K562 (cell line): ENCODE measurements at regions not wholly inside any gene's neighbourhood (a gene's known extent, or its start where the extent isn't known, plus 50 kb on each side); places are given as distances from the start of the nearest gene placed in this dataset.

Source experiments
- ARHGAP35 ChIP-seq: fragments of 450-650 bp; IDR thresholded peaks from 2 replicates; pipeline ENCODE4 v1.6.1; 2018; ENCODE audit not compliant: partially characterized antibody
- CBX5 ChIP-seq: IDR thresholded peaks from 2 replicates; pipeline ENCODE4 v1.6.1; 2014; ENCODE audit warnings: low read depth, borderline replicate concordance
- CHCHD3 ChIP-seq: fragments of 250-450 bp; sonication (Bioruptor Pico); IDR thresholded peaks from 2 replicates; pipeline ENCODE4 v2.1.2; 2022; ENCODE audit warnings: mild to moderate bottlenecking
- KDM4B ChIP-seq, 2 experiments: fragments of 450-650 bp in 1 of 2; sonication (generic) in 1 of 2; IDR thresholded peaks; 2 replicates each; pipeline ENCODE4 v1.6.1; 2016 to 2017; ENCODE audit warnings: borderline replicate concordance in 2 of 2, antibody characterized with exemption in 1 of 2, low read depth in 1 of 2, mild to moderate bottlenecking in 1 of 2
- KHSRP ChIP-seq: fragments of 450-650 bp; IDR thresholded peaks from 2 replicates; pipeline ENCODE4 v1.6.1; 2017
- LEF1 ChIP-seq: fragments of 450-650 bp; IDR thresholded peaks from 2 replicates; pipeline ENCODE4 v1.6.1; 2016; ENCODE audit warnings: mild to moderate bottlenecking
- MCM3 ChIP-seq: fragments of 450-650 bp; IDR thresholded peaks from 2 replicates; pipeline ENCODE4 v1.6.1; 2016
- MEIS2 ChIP-seq: fragments of 450-650 bp; IDR thresholded peaks from 2 replicates; pipeline ENCODE4 v1.6.1; 2014; ENCODE audit warnings: mild to moderate bottlenecking; ENCODE audit not compliant: partially characterized antibody
- NR2C2 ChIP-seq, 2 experiments: fragments of 200-800 bp in 1 of 2; sonication (Bioruptor generic) in 1 of 2; sonication (generic) in 1 of 2; formaldehyde crosslinking in 1 of 2; IDR thresholded peaks; 2 replicates each; pipeline versions ENCODE4 v1.6.1 to v1.8.0; 2016 to 2022; ENCODE audit warnings: mild to moderate bottlenecking in 1 of 2, missing compliant biosample characterization in 1 of 2, missing genetic modification characterization in 1 of 2, missing genetic modification reagents in 1 of 2
- PML ChIP-seq: IDR thresholded peaks from 2 replicates; pipeline ENCODE4 v1.6.1; 2012; ENCODE audit warnings: low read length, inconsistent platforms
- RUNX1 ChIP-seq: sonication (generic); IDR thresholded peaks from 2 replicates; pipeline ENCODE4 v1.6.1; 2016; ENCODE audit warnings: antibody characterized with exemption, low read depth
- SMARCC2 ChIP-seq: fragments of 450-650 bp; IDR thresholded peaks from 2 replicates; pipeline ENCODE4 v1.6.1; 2017; ENCODE audit warnings: antibody characterized with exemption, moderate library complexity, mild to moderate bottlenecking, low read depth
- TCF3 ChIP-seq: sonication (generic); formaldehyde crosslinking; IDR thresholded peaks from 2 replicates; pipeline ENCODE4 v1.4.0; 2020; ENCODE audit warnings: mild to moderate bottlenecking, missing genetic modification reagents
- TFAM ChIP-seq: fragments of 250-450 bp; sonication (Bioruptor Pico); conservative IDR thresholded peaks from 2 replicates; pipeline ENCODE4 v1.5.0; 2021; ENCODE audit warnings: mild to moderate bottlenecking, moderate library complexity
- TOE1 ChIP-seq, 2 experiments: fragments of 450-650 bp in 1 of 2; sonication (generic) in 1 of 2; formaldehyde crosslinking in 1 of 2; IDR thresholded peaks; 2 replicates each; pipeline versions ENCODE4 v1.7.1 to v1.8.0; 2016 to 2022; ENCODE audit warnings: borderline replicate concordance in 2 of 2, mild to moderate bottlenecking in 2 of 2, antibody characterized with exemption in 1 of 2, inconsistent platforms in 1 of 2, low read depth in 1 of 2, missing genetic modification reagents in 1 of 2, moderate library complexity in 1 of 2
- ZNF263 ChIP-seq: sonication (generic); formaldehyde crosslinking; IDR thresholded peaks from 2 replicates; pipeline ENCODE4 v1.8.0; 2022; ENCODE audit warnings: mild to moderate bottlenecking, missing genetic modification reagents, borderline replicate concordance
- TF ChIP-seq, protein P1 (sequence below): fragments of 250-450 bp; sonication (Bioruptor Pico); IDR thresholded peaks from 2 replicates; pipeline ENCODE4 v1.4.0; 2020
- TF ChIP-seq, protein P2 (sequence below), 2 experiments: fragments of 450-650 bp; IDR thresholded peaks; 2 replicates each; pipeline ENCODE4 v1.6.1; 2018; ENCODE audit warnings: mild to moderate bottlenecking in 2 of 2, low read depth in 1 of 2; ENCODE audit not compliant: partially characterized antibody in 2 of 2
- TF ChIP-seq, protein P3 (sequence below): IDR thresholded peaks from 2 replicates; pipeline ENCODE4 v1.6.1; 2014; ENCODE audit warnings: antibody characterized with exemption
- TF ChIP-seq, protein P4 (sequence below): sonication (generic); formaldehyde crosslinking; IDR thresholded peaks from 2 replicates; pipeline ENCODE4 v1.8.1; 2023; ENCODE audit warnings: mild to moderate bottlenecking, missing genetic modification reagents

DNA sequence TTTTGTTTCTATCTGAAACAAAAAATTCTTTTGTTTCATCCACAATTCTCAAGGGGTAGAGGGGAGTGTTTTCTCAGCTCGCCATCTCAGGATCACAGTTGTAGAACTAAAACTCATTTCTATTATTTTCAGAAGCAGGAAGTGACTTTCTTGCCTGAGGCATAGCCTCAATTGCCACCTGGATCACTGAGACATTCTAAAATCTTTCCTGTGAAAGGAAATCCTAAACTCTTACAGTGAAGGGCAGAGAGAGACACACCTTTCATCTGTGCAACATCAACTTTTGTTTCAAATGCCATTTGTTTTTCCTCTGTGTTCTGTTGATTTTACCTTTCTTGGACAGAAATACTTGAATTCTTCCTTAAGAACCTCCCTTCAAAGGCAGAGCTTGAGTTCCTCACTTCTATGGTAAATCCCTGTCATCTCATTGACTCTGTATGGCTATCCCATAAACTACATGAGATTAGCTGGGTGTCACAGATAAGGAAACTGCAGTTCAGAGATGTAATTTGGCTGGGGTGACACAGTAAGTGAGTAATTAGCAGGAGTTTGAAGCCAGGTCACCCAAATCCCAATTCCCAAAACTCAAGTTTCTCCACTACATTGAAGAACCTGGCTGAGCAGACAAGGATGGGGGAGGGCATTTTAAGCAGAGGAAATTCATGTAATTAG lies 224.4 kb upstream of the HTR2A start (continued):
- TF ChIP-seq, protein P1, sequence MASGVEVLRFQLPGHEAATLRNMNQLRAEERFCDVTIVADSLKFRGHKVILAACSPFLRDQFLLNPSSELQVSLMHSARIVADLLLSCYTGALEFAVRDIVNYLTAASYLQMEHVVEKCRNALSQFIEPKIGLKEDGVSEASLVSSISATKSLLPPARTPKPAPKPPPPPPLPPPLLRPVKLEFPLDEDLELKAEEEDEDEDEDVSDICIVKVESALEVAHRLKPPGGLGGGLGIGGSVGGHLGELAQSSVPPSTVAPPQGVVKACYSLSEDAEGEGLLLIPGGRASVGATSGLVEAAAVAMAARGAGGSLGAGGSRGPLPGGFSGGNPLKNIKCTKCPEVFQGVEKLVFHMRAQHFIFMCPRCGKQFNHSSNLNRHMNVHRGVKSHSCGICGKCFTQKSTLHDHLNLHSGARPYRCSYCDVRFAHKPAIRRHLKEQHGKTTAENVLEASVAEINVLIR (CRISPR knock-in tag), result no peak
- TF ChIP-seq NR2C2 (CRISPR knock-in tag; IDR thresholded peaks at IDR 0.05) (no peak), NR2C2 (tag; IDR thresholded peaks at IDR 0.05) (no peak), RUNX1 (no peak), ARHGAP35 (no peak), ZNF263 (CRISPR knock-in tag) (no peak), CBX5 (no peak), TCF3 (CRISPR knock-in tag) (peak; percentile 92), SMARCC2 (peak; percentile 65; the same call in 1 of the 2 replicates), KHSRP (no peak), MCM3 (no peak), TFAM (no peak), PML (peak; percentile 63; the same call in 1 of the 2 replicates), LEF1 (peak; percentile 29; the same call in 1 of the 2 replicates), TOE1 (IDR thresholded peaks at IDR 0.05; ENCODE audit: borderline replicate concordance) (no peak), TOE1 (CRISPR knock-in tag; IDR thresholded peaks at IDR 0.05; ENCODE audit: borderline replicate concordance, low read depth) (no peak), MEIS2 (peak; percentile 97), CHCHD3 (CRISPR knock-in tag) (no peak), KDM4B (IDR thresholded peaks at IDR 0.05; ENCODE audit: borderline replicate concordance in 2 of 2, low read depth in 1 of 2) (no peak)
- TF ChIP-seq, protein P2, sequence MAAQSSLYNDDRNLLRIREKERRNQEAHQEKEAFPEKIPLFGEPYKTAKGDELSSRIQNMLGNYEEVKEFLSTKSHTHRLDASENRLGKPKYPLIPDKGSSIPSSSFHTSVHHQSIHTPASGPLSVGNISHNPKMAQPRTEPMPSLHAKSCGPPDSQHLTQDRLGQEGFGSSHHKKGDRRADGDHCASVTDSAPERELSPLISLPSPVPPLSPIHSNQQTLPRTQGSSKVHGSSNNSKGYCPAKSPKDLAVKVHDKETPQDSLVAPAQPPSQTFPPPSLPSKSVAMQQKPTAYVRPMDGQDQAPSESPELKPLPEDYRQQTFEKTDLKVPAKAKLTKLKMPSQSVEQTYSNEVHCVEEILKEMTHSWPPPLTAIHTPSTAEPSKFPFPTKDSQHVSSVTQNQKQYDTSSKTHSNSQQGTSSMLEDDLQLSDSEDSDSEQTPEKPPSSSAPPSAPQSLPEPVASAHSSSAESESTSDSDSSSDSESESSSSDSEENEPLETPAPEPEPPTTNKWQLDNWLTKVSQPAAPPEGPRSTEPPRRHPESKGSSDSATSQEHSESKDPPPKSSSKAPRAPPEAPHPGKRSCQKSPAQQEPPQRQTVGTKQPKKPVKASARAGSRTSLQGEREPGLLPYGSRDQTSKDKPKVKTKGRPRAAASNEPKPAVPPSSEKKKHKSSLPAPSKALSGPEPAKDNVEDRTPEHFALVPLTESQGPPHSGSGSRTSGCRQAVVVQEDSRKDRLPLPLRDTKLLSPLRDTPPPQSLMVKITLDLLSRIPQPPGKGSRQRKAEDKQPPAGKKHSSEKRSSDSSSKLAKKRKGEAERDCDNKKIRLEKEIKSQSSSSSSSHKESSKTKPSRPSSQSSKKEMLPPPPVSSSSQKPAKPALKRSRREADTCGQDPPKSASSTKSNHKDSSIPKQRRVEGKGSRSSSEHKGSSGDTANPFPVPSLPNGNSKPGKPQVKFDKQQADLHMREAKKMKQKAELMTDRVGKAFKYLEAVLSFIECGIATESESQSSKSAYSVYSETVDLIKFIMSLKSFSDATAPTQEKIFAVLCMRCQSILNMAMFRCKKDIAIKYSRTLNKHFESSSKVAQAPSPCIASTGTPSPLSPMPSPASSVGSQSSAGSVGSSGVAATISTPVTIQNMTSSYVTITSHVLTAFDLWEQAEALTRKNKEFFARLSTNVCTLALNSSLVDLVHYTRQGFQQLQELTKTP (IDR thresholded peaks at IDR 0.05; ENCODE audit: low read depth in 1 of 2, partially characterized antibody in 2 of 2), result no peak
- TF ChIP-seq, protein P3, sequence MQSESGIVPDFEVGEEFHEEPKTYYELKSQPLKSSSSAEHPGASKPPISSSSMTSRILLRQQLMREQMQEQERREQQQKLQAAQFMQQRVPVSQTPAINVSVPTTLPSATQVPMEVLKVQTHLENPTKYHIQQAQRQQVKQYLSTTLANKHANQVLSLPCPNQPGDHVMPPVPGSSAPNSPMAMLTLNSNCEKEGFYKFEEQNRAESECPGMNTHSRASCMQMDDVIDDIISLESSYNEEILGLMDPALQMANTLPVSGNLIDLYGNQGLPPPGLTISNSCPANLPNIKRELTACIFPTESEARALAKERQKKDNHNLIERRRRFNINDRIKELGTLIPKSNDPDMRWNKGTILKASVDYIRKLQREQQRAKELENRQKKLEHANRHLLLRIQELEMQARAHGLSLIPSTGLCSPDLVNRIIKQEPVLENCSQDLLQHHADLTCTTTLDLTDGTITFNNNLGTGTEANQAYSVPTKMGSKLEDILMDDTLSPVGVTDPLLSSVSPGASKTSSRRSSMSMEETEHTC, result no peak
- TF ChIP-seq, protein P4, sequence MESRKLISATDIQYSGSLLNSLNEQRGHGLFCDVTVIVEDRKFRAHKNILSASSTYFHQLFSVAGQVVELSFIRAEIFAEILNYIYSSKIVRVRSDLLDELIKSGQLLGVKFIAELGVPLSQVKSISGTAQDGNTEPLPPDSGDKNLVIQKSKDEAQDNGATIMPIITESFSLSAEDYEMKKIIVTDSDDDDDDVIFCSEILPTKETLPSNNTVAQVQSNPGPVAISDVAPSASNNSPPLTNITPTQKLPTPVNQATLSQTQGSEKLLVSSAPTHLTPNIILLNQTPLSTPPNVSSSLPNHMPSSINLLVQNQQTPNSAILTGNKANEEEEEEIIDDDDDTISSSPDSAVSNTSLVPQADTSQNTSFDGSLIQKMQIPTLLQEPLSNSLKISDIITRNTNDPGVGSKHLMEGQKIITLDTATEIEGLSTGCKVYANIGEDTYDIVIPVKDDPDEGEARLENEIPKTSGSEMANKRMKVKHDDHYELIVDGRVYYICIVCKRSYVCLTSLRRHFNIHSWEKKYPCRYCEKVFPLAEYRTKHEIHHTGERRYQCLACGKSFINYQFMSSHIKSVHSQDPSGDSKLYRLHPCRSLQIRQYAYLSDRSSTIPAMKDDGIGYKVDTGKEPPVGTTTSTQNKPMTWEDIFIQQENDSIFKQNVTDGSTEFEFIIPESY (CRISPR knock-in tag), result no peak
